Uterus (tissue), 2 donors: ENCODE measurements at regions not wholly inside any gene's neighbourhood (a gene's known extent, or its start where the extent isn't known, plus 50 kb on each side); places are given as distances from the start of the nearest gene placed in this dataset.

ENCODE experiments used
- POLR2A ChIP-seq, 2 donors: fragments of 450-650 bp; IDR thresholded peaks; one replicate each; pipeline ENCODE4 v1.6.1; 2016; ENCODE audit warnings: antibody characterized with exemption in 2 of 2, mild to moderate bottlenecking in 1 of 2, moderate library complexity in 1 of 2
- TF ChIP-seq, protein P1 (sequence below), 4 experiments: fragments of 200-600 bp in 2 of 4; fragments of 450-650 bp in 2 of 4; sonication (generic) in 2 of 4; IDR thresholded peaks; one replicate each; pipeline ENCODE4 v1.5.1; 2016 to 2019; ENCODE audit warnings: antibody characterized with exemption in 4 of 4, mild to moderate bottlenecking in 2 of 4, moderate library complexity in 1 of 4

DNA sequence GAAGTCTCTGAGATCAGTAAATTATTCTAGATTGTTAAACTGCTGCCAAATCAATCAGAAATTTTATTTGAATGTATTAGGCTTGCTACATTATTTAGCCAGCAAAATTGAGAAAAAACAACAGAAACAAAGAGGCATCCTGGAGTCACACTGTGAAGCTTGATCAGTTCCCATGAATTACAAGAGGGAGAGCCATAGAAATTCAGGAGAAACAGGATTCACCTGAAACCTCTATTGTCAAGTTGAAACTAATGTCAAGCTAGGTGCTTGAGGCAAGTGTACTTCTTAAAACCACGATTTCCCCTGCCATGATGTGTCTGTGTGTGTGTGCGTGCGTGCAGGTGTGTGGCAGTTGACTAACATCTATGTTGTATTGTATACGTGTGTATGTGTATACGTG lies 439.1 kb upstream of the NOX3 start:
- TF ChIP-seq, protein P1, sequence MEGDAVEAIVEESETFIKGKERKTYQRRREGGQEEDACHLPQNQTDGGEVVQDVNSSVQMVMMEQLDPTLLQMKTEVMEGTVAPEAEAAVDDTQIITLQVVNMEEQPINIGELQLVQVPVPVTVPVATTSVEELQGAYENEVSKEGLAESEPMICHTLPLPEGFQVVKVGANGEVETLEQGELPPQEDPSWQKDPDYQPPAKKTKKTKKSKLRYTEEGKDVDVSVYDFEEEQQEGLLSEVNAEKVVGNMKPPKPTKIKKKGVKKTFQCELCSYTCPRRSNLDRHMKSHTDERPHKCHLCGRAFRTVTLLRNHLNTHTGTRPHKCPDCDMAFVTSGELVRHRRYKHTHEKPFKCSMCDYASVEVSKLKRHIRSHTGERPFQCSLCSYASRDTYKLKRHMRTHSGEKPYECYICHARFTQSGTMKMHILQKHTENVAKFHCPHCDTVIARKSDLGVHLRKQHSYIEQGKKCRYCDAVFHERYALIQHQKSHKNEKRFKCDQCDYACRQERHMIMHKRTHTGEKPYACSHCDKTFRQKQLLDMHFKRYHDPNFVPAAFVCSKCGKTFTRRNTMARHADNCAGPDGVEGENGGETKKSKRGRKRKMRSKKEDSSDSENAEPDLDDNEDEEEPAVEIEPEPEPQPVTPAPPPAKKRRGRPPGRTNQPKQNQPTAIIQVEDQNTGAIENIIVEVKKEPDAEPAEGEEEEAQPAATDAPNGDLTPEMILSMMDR (IDR thresholded peaks at IDR 0.05), result no peak
- TF ChIP-seq POLR2A (IDR thresholded peaks at IDR 0.05), result no peak
